COLO668 (cell line): ENCODE measurements at regions not wholly inside any gene's neighbourhood (a gene's known extent, or its start where the extent isn't known, plus 50 kb on each side); places are given as distances from the start of the nearest gene placed in this dataset.
"Not testable (repeated sequence)": the region's sequence is repeated elsewhere in the genome, so short reads cannot be mapped to it uniquely, and the experiment has no call there.

ENCODE experiments used
- DNase-seq: peaks from one replicate; lab custom pipeline; 2025; ENCODE audit not compliant: unreplicated experiment; lab: John Stamatoyannopoulos, UW

GRCh38 chr2:210860276-210860675 is 303.9 kb downstream of the CPS1 start:
- no peak for DNase-seq

- no peak for DNase-seq
Observed at GRCh38 chr2:210861038-210861665, 304.8 kb downstream of the CPS1 start.

DNA sequence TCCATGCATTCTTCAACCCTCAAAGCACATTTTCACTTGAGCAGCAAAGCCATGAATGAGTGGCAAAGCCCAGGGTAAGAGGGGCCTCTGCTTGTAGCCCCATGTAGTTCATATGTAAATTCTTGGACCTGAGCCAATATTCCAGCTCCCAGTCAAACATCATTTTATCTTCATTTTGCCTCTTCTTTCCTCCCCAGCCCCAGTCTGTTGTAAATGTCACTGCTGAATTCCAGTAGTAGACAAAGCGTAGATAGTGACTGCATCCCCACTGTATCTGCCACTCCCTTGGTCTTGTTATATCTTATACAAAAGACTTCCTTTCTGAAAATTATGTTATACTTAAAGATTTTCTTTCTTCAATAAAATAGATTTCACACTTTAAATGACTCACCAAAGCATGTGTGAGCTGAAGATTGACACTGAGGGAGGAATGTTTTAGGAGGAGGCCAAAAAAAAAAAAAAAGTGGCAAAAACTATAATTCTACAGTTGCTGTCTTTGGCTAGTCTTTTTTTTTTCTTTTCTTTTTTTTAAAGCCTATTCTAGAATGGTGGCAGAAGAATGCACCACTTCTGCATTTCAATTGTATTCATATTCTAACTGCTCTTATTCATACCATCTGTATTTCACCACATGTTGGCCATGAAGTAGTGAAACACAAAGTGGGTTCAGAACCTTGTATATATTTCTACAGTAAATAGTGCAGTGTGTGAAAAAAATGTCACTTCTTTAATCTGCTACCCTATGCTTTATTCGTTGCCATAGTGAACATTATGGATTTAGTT is 306.1 kb downstream of the CPS1 start:
- DNase-seq = no peak

DNA sequence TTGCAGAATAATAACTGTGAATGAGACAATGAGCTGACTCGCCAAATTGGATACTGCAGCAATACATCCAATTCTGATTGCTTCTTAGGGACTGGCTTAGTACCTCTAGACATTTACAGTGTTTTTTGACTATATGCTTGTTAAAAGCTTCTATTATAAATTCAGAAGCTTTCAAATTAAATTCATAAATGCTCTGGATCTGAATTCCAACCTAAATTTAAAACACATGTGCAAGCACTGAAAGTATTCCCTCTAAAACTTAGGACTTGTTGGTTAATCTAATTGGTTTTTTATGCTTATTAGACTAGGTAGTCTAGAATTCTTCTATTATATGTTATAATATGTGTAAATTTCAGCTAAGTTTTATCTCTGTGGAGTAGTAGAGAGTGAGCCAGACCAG is 306.9 kb downstream of the CPS1 start:
- no peak for DNase-seq

GRCh38 chr2:210871566-210871965 is 315.2 kb downstream of the CPS1 start:
- DNase-seq = not testable (repeated sequence)

DNA sequence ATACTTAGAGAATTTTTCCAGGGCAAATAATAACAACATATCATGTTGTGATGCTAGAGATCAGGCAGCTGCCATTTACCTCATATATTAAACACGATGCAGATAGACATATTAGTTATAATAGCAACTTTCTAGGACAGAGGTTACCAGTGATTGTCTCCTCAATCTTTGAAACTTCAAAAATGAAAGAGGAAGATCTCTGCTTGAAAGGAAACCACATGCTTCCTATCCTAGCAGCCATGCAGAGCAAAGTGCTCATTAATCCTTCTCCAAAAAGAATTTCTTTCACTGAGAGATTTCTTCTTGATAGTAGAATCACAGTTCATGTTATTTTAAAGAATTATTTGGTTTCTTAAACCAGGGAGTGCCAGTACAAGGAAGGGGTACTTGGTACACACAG is 317.2 kb downstream of the CPS1 start:
- no peak for DNase-seq

DNA sequence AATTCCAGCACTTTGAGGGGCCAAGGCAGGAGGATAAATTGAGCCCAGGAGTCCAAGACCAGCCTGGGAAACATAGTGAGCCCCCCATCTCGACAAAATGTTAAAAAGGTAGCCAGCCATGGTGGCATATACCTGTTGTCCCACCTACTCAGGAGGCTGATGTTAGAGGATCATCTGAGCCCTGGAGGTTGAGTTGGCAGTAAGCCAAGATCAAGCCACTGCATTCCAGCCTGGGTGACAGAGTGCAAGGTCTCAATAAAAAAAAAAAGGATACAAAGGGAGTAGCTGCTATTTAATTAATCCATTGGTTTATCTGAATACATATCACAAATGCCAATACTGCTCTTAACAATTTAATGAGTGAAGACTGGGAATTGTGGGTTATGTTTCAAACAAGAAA is 327.8 kb downstream of the CPS1 start:
- DNase-seq = no peak

- no peak for DNase-seq
Observed at GRCh38 chr2:210888035-210888434, 331.6 kb downstream of the CPS1 start.

DNA sequence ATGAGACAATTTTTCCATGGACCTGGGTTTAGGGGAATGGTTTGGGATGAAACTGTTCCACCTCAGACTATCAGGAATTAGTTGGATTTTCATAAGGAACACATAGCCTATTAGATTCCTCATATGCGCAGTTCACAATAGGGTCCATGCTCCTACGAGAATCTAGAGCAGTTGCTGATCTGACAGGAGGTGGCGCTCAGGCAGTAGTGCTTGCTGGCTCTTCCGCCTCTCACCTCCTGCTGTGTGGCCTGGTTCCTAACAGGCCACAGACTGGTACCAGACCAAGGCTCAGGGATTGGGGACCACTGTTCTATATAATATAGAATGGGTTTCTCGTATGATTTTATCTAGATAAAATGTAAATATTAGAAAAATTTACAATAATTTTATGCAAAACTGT is 338.7 kb downstream of the CPS1 start:
- DNase-seq = no peak

GRCh38 chr2:210899131-210899530 is 342.7 kb downstream of the CPS1 start:
- DNase-seq = no peak

GRCh38 chr2:210901326-210901725 is 344.9 kb downstream of the CPS1 start:
- no peak for DNase-seq

DNA sequence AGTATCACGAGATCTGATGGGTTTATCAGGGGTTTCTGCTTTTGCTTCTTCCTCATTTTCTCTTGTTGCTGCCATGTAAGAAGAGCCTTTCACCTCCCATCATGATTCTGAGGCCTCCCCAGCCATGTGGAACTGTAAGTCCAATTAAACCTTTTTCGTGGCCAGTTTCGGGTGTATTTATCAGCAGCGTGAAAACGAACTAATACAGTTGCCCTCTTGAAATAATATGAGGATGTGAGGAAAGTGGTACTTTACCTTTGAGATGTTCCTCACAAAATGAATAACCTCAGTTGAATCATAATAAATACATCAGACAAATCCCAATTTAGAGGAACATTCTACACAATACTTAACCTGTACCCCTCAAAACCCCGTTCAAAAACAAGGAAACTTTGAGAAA is 356.4 kb downstream of the CPS1 start:
- DNase-seq = no peak

GRCh38 chr2:210913461-210913860 is 357.1 kb downstream of the CPS1 start:
- no peak for DNase-seq

DNA sequence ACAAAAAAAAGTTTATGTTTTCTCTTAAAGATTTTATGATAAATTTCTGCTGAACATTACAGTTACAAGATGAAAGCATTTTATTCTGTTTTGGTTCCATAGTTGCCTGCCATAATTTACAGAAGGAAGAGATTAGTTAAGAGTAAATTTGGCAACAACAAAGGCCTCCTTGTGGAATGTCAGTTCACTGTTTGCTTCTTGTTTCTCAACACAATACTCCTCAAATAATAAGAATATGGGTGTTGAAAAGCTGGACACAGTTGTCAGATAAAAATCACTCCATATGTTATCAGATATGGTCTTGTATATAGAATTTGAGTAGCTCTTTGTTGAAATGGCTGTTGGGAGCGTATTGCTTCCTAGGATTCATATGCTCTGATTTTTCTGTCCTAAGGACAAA is 359.5 kb downstream of the CPS1 start:
- DNase-seq = no peak

DNA sequence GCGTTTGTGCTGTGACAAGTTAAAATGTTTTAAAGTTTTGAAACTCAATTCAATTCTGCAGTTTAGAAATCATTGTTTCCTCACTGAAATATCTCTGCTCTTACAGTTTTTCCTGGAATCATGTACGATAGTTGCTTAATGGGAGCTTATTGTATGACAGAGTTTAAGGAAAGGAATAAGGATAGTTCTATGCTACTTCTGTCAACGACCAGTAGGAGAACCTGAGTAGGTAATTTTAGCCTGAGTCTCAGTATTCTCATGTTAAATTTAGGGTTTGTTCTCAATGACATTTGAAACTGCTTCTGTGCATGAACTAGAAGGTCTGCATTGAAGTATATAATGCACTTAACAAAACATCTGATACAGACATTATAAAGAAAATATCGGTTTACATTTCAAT is 361.1 kb downstream of the CPS1 start:
- DNase-seq = no peak

GRCh38 chr2:210919128-210919527 is 362.7 kb downstream of the CPS1 start:
- DNase-seq = no peak

DNA sequence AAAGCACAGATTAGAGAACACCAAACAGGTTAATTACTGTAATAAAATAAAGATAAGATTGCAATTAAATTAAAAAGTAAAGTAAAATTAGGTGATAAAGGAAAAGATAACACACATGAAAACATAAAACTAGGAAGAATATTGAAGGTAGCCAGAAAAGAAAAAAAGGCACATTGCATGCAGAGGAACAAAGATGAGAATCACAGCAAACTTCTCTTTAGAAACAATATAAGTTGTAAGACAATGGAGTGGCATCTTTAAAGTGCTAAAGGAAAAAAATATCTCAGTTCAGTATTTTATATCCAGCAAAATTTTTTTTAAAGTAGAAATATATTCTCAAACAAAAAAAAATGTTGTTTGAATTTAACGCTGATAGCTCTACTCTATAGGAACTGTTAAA is 366.0 kb downstream of the CPS1 start:
- no peak for DNase-seq

DNA sequence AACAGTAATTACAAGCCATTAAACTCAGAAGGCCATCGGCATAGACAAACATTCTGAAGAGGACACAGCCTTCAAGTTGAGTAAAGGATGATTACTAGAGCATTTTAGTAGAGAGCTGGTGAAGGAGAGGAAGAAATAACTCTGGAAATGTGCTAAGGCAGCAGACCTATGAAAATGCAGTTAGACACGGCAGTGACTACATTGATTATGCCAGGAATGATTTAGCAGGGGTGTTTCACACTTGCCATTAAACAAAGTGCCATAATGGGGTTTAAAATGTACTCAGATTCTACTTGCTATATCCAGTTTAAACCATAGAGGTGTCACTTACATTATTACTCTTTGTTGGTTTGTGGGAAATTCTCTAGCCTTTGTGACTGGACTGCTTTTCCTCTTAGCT is 372.3 kb downstream of the CPS1 start:
- no peak for DNase-seq

GRCh38 chr2:210938228-210938627 is 381.8 kb downstream of the CPS1 start:
- no peak for DNase-seq

- no peak for DNase-seq
Observed at GRCh38 chr2:210946395-210946794, 390.0 kb downstream of the CPS1 start.

DNA sequence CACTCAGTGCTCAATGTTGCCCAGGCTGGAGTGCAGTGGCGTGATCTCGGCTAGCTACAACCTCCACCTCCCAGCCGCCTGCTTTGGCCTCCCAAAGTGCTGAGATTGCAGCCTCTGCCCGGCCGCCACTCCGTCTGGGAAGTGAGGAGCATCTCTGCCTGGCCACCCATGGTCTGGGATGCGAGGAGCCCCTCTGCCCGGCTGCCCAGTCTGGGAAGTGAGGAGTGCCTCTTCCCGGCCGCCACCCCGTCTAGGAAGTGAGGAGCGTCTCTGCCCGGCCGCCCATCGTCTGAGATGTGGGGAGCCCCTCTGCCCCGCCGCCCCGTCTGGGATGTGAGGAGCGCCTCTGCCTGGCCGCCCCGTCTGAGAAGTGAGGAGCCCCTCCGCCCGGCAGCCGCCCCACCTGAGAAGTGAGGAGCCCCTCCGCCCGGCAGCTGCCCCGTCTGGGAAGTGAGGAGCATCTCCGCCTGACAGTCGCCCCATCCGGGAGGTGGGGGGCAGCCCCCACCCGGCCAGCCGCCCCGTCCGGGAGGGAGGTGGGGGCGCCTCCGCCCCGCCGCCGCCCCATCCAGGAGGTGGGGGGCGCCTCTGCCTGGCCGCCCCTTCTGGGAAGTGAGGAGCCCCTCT is 394.1 kb downstream of the CPS1 start:
- not testable (repeated sequence) for DNase-seq

GRCh38 chr2:210954386-210954907 is 398.0 kb downstream of the CPS1 start:
- DNase-seq = no peak
